OCI-LY3 (cell line): ENCODE measurements at regions not wholly inside any gene's neighbourhood (a gene's known extent, or its start where the extent isn't known, plus 50 kb on each side); places are given as distances from the start of the nearest gene placed in this dataset.
"Not testable (repeated sequence)": the region's sequence is repeated elsewhere in the genome, so short reads cannot be mapped to it uniquely, and the experiment has no call there.

Source experiments
- EZH2phosphoT487 ChIP-seq: fragments of 200-600 bp; shearing (Covaris generic); IDR thresholded peaks from 2 replicates; pipeline ENCODE4 v1.6.1; 2018; ENCODE audit warnings: antibody characterized with exemption, mixed run types, low read depth
- TF ChIP-seq, protein P1 (sequence below): fragments of 200-600, 300-600 bp; sonication (generic); IDR thresholded peaks from 2 replicates; pipeline ENCODE4 v1.5.1; 2014; ENCODE audit warnings: antibody characterized with exemption, low read length, low read depth

DNA sequence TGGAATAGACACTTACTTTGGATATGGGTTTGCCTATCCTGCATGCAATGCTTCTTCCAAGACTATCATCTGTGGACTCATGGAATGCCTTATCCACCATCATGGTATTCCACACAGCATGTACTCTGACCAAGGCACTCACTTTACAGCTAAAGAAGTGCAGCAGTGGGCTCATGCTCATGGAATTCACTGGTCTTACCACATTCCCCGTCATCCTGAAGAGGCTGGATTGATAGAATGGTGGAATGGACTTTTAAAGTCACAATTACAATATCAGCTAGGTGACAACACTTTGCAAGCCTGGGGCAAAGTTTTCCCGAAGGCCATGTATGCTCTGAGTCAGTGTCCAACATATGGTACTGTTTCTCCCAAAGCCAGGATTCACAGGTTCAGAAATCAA lies 199.1 kb downstream of the GJA1 start:
- TF ChIP-seq, protein P1, sequence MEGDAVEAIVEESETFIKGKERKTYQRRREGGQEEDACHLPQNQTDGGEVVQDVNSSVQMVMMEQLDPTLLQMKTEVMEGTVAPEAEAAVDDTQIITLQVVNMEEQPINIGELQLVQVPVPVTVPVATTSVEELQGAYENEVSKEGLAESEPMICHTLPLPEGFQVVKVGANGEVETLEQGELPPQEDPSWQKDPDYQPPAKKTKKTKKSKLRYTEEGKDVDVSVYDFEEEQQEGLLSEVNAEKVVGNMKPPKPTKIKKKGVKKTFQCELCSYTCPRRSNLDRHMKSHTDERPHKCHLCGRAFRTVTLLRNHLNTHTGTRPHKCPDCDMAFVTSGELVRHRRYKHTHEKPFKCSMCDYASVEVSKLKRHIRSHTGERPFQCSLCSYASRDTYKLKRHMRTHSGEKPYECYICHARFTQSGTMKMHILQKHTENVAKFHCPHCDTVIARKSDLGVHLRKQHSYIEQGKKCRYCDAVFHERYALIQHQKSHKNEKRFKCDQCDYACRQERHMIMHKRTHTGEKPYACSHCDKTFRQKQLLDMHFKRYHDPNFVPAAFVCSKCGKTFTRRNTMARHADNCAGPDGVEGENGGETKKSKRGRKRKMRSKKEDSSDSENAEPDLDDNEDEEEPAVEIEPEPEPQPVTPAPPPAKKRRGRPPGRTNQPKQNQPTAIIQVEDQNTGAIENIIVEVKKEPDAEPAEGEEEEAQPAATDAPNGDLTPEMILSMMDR, result not testable (repeated sequence)
- not testable (repeated sequence) for TF ChIP-seq EZH2phosphoT487
